Muscle of leg (tissue), 3 donors: ENCODE measurements at regions not wholly inside any gene's neighbourhood (a gene's known extent, or its start where the extent isn't known, plus 50 kb on each side); places are given as distances from the start of the nearest gene placed in this dataset.

Experiments
- DNase-seq: peaks from one replicate; pipeline ENCODE4 v3.0.0; 2013
- H3K27ac ChIP-seq: one replicate; pipeline ENCODE4 v1.5.1; 2013; ENCODE audit warnings: mild to moderate bottlenecking, low read length, control low read depth
- H3K27me3 ChIP-seq: one replicate; pipeline ENCODE4 v1.6.1; 2013; ENCODE audit warnings: low read length; ENCODE audit not compliant: control insufficient read depth, insufficient read depth
- H3K36me3 ChIP-seq: one replicate; pipeline ENCODE4 v1.6.1; 2013; ENCODE audit warnings: low read length; ENCODE audit not compliant: control insufficient read depth, insufficient read depth
- H3K4me1 ChIP-seq: one replicate; pipeline ENCODE4 v1.6.1; 2013; ENCODE audit warnings: low read length; ENCODE audit not compliant: control insufficient read depth, insufficient read depth
- H3K4me3 ChIP-seq: one replicate; pipeline ENCODE4 v1.5.1; 2013; ENCODE audit warnings: low read length, control low read depth
- H3K9me3 ChIP-seq: replicated peaks from 2 replicates; pipeline ENCODE4 v1.6.1; 2013; ENCODE audit warnings: low read depth, low read length; ENCODE audit not compliant: control insufficient read depth
- WGBS: methylation state at CpG from one replicate; pipeline ENCODE4 v1.1.5; 2013; ENCODE audit warnings: missing lambda C conversion rate; ENCODE audit not compliant: insufficient coverage; 5-methylcytosine and 5-hydroxymethylcytosine counted together

DNA sequence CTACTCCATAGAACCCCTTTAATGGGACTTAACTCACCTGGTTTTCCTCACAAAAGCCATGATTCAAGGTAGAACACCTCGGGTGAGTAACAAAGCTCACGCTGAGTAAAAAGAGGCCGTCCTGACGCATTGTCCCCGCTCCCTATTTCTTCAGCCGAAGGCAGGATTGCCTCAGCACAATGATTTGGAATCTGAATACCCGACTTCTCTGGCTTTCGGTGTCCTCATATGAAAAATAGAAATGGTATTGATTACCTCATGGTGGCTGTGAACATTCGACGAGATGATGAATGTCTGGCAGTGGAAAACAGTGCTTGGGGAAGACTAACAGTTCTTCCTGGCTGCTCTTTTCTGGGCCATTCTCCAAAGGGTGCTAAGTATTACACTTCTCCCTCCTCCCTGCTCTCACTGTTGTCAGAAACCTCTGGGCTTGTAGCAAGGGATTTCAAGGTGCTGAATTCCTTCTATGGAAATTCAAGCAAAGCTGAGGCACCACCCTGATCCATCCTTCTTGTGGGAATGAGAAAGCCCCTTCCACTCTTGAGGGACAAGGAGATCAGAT is 148.3 kb downstream of the C1orf94 start:
- Histone ChIP-seq H3K27ac (no peak overlapping the region), H3K36me3 (no peaks in the 10 kb centered on the region), H3K4me3 (no peak overlapping the region), H3K27me3 (no peaks in the 10 kb centered on the region), H3K4me1 (no peaks in the 10 kb centered on the region), H3K9me3 (no peaks in the 10 kb centered on the region)
- peak; percentile 12 for DNase-seq
- 47% methylated on average over 8 of the region's 10 CpGs for WGBS

DNA sequence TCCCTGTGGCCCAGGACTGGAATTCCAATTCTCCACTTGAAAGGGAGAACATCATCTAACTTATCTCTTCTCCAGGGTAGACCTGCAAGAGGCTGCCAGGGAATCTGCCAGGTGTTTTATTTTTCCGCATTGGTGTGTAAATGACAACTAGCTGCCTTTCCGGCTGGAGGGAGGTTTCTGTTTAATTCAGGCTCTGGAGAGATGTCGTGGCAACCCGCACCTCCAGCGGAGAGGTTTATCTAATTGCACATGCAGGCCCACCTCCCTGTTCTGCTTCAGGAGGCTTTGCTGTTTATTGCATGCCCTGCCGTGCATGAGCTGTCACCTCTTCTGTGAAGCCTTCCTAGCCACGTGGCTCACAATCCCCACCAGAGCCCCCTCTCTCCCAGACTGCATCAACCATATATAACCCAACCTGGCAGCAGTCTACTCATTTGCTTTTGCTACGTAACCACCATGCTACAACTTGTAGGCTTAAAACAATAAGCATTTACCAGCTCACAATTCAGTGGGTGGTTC is 151.6 kb downstream of the C1orf94 start:
- Histone ChIP-seq H3K4me3 (no peak overlapping the region), H3K9me3 (no peaks in the 10 kb centered on the region), H3K27ac (no peak overlapping the region), H3K4me1 (no peaks in the 10 kb centered on the region), H3K27me3 (no peaks in the 10 kb centered on the region), H3K36me3 (no peaks in the 10 kb centered on the region)
- 16% methylated on average over 7 of the region's 8 CpGs for WGBS
- no peak for DNase-seq

DNA sequence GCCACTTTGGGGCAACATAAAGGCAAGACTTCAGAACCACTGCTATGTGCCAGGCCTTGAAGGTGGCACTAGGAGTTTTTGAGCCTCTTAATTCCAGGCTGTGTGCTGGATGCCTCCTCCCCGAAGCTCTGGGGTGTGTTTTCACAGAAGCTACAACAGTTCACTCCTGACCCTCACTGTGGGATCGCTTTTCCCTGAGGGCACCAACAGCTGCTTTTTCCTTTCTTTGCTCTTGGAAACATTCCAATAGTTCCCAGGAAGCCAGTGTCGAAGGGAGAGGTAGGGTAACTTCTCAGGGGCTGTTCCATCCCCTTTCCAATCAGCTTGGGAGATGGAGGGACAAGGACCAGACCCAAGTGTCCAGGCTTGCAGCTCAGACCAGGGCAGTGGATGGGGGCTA is 153.4 kb downstream of the C1orf94 start:
- Histone ChIP-seq H3K4me3 (no peak overlapping the region), H3K36me3 (no peaks in the 10 kb centered on the region), H3K9me3 (no peaks in the 10 kb centered on the region), H3K27ac (no peak overlapping the region), H3K27me3 (no peaks in the 10 kb centered on the region), H3K4me1 (no peaks in the 10 kb centered on the region)
- DNase-seq: no peak
- no CpG with 5 or more reads among the region's 3 CpGs for WGBS

DNA sequence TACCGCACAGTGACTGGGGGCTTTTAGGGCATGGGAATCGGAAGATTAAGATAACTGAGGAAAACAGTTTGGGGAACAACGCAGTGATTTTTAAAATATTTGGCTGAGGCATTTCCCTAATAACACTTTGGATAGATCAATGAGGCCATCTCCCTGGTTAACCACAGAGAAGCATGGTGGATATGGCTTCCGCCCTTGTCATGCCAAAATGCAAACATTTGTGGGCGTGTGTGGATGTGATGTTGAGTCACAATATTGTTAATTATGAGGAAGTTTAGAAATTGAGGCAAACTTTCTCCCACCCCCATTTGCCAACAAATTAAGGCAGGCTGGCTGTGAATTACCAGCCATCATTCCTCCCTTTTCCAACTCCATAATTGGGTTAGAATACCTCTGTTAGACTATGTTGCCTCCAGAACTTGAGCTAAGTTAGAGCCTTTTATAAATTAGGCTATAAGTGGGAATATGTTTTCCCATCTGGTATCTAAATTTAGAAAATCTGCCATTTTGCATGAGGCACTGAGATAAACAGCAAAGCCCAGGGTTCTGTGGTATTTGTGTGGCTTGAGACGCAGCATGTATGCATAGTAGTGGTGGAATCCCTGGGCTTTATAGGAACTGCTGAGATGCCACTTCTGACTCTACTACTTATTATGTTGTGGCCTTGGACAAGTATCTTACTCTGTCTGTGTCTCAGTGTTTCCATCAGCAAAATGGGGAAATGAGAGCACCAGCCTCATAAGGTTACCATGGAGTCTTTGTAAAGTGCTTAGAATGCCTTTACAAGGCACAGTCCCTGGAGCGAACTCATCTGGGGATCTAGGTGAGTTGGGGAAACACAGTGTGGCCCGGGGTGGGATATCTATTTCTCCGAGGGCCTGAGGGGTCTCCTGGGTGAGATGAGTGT is 154.6 kb downstream of the C1orf94 start:
- H3K4me1 ChIP-seq: no peaks in the 10 kb centered on the region
- H3K9me3 ChIP-seq: no peaks in the 10 kb centered on the region
- H3K27me3 ChIP-seq: no peaks in the 10 kb centered on the region
- no peak overlapping the region for H3K4me3 ChIP-seq
- H3K36me3 ChIP-seq: no peaks in the 10 kb centered on the region
- no peak for DNase-seq
- 79% methylated on average over 6 of the region's 9 CpGs for WGBS
- H3K27ac ChIP-seq: no peak overlapping the region

DNA sequence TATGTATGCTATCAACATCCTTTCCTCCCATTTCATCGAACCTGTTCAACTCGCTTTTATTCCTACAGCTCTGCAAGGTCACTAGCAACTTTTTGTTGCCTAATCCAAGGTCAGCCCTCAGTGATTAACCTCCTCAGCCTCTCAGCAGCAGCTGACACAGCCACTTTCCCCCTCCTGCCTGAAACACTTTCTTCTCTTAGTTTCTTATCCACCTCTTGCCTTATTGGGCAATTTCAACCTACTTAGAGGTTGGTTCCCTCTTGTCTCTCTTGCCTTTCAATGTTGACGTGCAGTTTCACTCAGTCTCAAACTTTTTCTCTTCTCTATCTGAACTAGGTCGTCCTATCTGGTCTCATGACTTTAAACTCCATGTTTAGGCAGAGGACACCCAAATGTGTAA is 156.3 kb downstream of the C1orf94 start:
- 27% methylated on average over 3 of the region's 4 CpGs for WGBS

DNA sequence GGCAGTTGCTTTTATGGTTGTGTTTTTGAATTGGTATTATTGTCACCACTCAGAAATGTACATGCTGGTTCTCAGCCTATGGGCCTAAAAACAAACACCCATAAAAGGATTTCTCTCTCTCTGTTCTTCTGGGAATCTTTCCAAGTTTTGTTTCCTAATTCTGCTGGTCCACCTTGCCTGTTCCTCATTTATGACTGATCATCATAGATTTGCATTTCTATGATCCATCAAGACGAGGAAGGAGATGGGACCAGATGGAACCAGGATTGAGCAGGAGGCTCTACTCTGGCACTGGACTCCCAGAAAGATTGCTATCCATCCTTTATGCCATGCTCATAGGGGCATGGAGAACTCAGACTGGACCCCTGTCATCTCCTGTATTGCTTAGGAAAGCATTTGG is 162.2 kb downstream of the C1orf94 start:
- WGBS: 40% methylated on average over 1 of the region's 1 CpG
- H3K9me3 ChIP-seq: no peaks in the 10 kb centered on the region

More for the DNA sequence above, 156.3 kb downstream of the C1orf94 start:
- no peaks in the 10 kb centered on the region for H3K9me3 ChIP-seq
- no peaks in the 10 kb centered on the region for H3K4me1 ChIP-seq
- no peaks in the 10 kb centered on the region for H3K36me3 ChIP-seq
- no peak for DNase-seq
- H3K4me3 ChIP-seq: no peak overlapping the region
- no peaks in the 10 kb centered on the region for H3K27me3 ChIP-seq
- no peak overlapping the region for H3K27ac ChIP-seq

DNA sequence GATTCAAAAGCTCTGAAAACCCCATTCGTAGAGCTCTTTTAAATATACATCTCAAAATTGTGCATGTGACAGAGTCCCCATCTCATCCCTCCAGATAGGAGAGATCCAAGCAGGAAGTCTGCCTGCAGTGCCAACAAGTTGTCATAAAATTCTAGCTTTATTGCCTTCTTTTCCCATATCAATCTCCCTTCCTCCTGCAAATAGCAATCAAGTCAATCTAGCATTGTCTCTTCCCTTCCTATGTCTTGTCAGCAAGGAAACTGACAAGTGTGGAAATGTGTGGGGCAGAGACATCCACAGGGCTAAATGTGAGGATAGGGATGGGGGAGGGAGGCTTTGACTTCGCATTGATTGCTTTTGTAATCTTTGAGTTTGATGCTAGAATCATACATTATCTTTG is 165.2 kb downstream of the C1orf94 start:
- Histone ChIP-seq H3K9me3 (no peaks in the 10 kb centered on the region), H3K4me3 (no peak overlapping the region), H3K27ac (no peak overlapping the region), H3K27me3 (peaks cover 4% of the 10 kb centered on the region), H3K36me3 (no peaks in the 10 kb centered on the region), H3K4me1 (no peaks in the 10 kb centered on the region)
- DNase-seq: no peak
- WGBS: no CpG with 5 or more reads among the region's 2 CpGs

More for the DNA sequence above, 162.2 kb downstream of the C1orf94 start:
- Histone ChIP-seq H3K4me1 (no peaks in the 10 kb centered on the region), H3K27me3 (peaks cover 4% of the 10 kb centered on the region), H3K36me3 (no peaks in the 10 kb centered on the region), H3K4me3 (no peak overlapping the region), H3K27ac (no peak overlapping the region)
- no peak for DNase-seq

DNA sequence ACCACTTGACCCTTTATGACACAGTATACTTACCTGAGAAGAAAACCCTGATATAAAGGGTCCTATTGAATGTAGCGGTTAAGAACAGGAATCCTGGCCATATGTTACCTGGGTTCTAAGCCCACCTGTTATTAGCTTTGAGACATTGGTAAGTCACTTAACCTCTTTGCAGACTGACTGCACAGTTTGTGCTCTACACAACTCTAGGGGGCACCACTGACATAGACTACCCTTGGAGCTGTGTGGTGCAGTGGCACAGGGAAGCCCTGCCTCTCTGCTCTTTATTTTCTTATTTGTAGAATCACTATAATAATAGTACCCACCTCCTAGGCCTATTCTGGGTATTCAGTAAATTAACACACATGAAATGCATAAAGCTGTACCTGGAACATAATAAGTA is 165.6 kb downstream of the C1orf94 start:
- no peaks in the 10 kb centered on the region for H3K9me3 ChIP-seq
- no CpG with 5 or more reads among the region's 1 CpG for WGBS
- no peaks in the 10 kb centered on the region for H3K36me3 ChIP-seq
- no peak for DNase-seq
- no peak overlapping the region for H3K4me3 ChIP-seq
- H3K4me1 ChIP-seq: no peaks in the 10 kb centered on the region
- peaks cover 4% of the 10 kb centered on the region for H3K27me3 ChIP-seq
- H3K27ac ChIP-seq: no peak overlapping the region

DNA sequence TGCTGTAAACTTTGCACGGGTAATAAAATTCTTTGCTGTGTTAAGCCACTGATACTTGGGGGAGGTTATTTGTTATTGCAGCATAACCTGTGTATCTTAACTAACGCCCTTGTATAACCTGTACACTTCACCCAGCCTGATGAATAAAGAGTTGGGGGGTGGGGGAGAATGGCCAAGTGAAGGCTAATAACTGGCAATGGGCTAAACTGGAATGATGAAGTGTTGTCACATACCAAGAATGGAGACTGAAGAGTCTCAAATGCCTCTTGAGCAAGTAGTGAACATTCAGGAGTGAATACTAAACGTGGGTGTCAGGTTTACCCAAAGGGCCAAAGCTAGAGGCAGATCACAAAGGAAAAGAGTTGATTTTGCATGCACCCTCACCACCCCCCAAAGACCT is 169.4 kb downstream of the C1orf94 start:
- H3K27me3 ChIP-seq: peaks cover under 1% of the 10 kb centered on the region
- H3K36me3 ChIP-seq: no peaks in the 10 kb centered on the region
- H3K4me1 ChIP-seq: no peaks in the 10 kb centered on the region
- no CpG with 5 or more reads among the region's 3 CpGs for WGBS
- DNase-seq: no peak
- no peaks in the 10 kb centered on the region for H3K9me3 ChIP-seq
- no peak overlapping the region for H3K4me3 ChIP-seq
- H3K27ac ChIP-seq: no peak overlapping the region

DNA sequence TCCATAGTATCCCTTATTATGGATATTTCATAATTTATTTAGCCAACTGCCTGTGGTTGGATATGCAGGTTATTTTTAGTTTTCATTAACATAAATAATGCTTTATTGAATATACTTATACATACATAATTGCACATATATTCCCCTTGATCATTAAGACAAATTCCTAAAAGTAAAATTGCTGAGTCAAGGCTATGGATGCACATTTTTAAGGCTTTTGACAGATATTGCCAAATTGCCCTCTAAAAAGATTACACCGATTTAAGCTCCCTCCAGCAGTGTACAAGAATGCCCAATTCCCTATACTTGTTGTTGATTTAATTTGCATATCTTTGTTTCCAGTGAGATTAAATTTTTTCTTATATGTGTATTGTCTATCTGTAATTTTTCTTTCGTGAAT is 176.7 kb downstream of the C1orf94 start:
- H3K4me1 ChIP-seq: no peaks in the 10 kb centered on the region
- H3K36me3 ChIP-seq: no peaks in the 10 kb centered on the region
- H3K9me3 ChIP-seq: no peaks in the 10 kb centered on the region
- H3K27ac ChIP-seq: no peak overlapping the region
- no CpG with 5 or more reads among the region's 2 CpGs for WGBS
- peaks cover 2% of the 10 kb centered on the region for H3K27me3 ChIP-seq
- no peak overlapping the region for H3K4me3 ChIP-seq
- DNase-seq: no peak
